DMS53 treated with DMSO at 0.1 percent for 48 hours (cell line): ENCODE measurements at regions not wholly inside any gene's neighbourhood (a gene's known extent, or its start where the extent isn't known, plus 50 kb on each side); places are given as distances from the start of the nearest gene placed in this dataset.

Source experiments
- DNase-seq: peaks from one replicate; lab custom pipeline; 2025; ENCODE audit not compliant: unreplicated experiment; lab: John Stamatoyannopoulos, UW

DNA sequence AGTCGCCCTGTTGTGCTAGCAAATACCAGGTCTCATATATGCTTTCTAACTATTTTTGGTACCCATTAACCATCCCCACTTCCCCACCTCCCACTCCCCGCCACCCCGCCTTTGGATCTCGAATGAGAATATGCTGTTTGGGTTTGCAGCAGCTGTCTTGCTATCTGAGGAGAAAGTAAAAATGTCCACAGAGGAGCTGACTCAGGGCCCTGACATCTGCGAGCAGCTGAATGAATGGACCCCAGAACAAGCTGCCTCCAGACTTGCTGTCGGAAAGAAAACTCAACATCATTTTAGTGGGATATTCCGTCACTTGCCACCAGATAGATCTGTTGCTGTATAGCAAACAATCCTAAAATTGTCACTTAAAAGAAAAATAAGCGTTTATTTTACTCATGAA lies 103.7 kb downstream of the LINC00237 start:
- DNase-seq, result no peak

DNA sequence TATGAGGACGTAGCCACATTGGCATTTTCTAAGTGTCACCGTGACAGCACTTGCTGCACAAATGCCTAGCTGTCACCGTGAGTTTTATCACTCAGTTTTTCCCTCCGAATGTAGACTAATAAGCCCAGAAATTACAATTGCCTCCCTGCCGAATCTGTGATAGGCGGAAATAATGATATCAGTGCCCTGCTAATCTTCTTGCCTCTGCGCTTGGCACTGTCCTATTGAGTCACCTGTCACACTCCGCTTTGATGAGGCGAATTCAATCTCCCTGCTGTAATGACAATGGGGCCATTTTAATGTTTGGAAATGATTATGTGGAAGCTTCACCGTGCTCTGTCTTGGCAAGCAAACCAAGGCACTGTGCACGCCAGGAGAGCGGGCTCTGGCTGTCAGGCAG lies 112.8 kb downstream of the LINC00237 start:
- no peak for DNase-seq

DNA sequence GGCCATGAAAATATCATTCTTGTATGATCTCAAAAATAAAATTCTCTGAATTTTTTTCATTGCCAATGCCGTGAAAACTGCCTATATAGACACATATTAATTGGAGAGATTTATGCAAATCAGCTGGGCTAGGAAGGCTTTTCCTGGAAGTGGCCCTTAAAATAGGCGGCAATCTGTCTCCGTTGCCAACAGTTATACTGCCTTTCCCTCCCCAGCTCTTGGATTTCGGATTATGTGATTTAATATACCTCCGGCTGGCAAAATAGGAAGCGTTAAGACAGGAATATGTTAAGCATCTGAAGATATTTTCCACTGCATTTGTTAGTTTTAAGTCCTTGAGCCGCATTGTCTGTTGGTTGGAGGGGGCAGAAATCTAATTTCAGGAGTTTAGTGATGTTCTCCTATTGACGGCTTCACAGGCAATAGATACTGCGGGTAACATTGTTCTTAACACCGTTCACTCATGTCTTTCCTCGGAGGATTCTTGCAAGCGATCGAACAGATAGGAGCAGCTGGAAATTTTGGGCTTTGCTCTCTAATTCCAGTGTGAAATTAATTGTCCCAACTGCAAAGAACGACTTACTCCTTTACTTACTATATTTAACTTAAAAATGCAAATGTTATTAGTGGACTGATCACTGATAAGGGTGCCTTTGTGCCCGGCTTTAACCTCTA lies 113.3 kb downstream of the LINC00237 start:
- no peak for DNase-seq

DNA sequence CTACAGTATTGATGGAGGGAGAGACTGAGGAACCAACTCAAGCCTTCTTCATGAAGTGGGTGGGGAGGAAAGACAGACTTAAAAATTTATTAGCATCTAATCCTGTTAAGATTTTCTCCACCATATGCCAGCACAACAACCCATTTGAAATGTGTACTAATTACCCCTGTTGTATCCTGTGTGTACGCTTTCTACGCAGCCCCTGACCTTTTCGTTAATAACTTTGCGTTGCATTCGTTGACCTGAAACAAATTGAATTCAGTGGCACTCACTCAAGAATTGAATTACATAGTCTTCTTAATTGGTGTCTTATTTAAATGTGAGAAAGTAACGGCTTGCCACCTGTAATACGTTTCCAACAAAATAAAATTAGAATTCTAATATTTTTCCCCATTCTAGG lies 113.9 kb downstream of the LINC00237 start:
- DNase-seq, result no peak

DNA sequence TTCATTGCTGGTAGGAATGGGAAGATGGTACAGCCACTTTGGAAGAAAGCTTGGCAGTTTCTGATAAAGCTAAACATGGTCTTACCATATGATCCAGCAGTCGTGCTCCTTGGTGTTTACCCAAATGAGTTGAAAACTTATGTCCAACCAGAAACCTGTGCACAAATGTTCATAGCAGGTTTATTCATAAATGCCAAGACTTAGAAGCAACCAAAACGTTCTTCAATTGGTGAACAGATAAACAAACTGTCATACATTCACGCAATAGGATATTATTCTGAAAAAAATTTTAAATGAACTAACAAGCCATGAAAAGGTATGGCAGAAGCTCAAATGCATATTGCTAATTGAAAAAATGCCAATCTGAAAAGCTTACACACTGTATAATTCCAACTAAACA lies 117.1 kb downstream of the LINC00237 start:
- no peak for DNase-seq

DNA sequence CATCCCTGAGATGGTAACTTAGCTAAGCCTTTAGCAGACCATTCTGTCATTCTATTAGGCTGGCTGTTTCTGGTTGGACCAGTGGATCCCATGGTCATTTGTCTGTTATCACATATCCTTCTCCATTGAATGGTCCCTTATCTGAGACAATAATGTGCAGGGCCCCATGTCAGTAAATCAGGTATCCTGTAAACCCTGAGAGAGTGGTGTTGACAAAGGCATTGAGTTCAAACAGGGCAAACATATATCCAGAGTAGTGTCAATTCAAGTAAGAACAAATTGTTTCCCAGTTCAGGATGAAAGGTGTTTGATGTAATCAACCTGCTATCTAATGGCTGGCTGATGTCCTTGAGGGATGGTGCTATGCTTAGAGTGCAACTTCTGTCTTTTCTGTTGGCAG lies 126.2 kb downstream of the LINC00237 start:
- DNase-seq, result no peak

DNA sequence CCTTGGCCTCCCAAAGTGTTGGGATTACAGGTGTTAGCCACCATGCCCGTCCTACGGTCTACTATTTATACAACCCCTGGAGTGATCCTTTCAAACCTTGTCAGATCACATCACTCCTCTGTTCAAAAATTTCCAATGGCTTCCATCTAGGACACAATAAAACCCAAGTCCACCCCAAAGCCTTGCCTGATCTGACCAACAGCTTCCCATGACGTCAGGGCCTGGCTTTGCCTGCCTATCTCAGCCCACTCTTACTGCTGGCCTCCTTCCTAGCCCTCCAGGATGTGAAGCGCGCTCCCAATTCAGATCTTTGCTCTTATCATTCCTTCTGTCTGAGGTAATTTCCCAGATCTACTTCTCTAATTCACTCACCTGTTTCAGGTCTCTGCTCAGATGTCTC lies 128.4 kb downstream of the LINC00237 start:
- no peak for DNase-seq

DNA sequence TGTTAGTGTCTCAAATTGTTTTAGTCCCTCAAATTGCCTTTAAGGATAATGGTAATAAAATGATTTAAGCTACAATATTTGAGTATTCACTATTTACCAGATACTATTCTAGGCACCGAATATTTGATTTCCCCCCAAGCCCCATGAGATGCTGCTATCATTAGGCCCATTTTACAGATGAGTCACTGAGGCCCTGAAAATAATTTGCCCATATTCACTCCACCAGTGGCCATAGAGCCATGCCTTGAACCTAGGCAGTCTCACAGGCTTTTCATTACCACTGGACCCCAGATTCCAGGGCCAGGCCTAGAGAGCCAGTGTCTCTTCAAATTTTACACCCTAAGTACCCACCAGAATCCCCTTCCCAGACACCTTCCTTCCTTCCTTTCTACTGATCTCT lies 133.7 kb downstream of the LINC00237 start:
- no peak for DNase-seq

DNA sequence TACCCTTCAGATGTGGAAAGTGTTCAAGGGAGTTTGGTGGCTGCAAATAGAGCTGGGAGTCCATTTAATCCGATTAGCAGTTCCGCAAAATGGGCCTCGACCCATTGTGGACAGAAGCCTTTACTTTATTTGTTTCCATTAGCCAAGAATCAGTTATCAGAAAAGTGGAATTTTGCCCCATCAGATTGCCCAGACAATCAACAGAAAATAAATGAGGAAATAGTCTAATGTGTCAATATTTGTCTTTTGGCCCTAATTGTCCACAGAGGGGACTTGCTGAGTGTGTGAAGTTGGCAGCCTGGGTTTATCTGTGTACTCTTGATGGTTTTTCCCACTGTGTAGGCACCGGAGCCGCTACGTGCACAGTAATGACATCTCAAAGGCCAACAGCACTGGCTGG lies 134.3 kb downstream of the LINC00237 start:
- DNase-seq, result no peak

DNA sequence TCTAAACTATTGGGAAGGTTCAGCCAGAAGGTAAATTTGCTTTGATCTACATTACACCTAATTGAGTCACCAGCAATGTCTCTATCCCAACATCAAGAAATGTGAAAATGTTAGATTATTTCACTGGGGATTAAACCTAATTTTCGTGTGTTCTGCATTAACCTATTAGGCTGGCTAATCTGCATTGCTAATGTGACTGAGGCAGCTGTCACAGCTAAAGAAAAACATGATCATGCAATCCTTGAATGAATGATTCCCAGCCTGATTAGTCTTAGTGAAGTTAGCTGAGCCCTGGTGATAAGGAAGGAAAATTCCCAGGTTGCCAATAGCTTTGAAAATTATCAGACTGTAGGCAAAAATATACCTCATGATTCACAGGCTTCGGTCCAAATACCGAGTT lies 135.3 kb downstream of the LINC00237 start:
- no peak for DNase-seq

DNA sequence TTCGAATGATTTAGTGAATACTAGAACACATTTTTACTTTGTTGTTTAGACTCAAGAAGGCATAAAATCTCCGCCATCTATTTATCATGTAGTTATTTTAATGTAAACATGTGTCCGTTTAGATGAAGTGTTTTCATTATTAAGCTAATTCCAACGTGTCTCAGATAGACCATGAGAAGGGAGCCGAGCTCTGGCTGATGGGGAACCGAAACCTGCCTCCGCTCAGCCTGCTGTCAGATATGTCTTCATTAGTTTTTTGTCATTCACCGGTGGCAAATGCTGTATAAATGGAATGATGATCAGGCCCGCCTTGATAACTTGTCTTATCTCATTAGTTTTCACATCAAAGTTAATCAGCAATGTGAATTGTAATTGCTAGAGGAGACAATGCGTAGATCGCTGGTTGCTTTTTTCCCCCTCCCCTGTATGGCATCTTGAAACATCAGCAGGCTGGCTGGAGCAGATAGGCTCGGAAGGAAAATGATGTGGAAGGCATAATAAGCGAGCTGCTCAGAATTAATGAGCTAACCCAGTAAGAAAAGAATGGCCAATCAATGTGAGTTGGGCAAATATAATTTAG lies 136.4 kb downstream of the LINC00237 start:
- no peak for DNase-seq

DNA sequence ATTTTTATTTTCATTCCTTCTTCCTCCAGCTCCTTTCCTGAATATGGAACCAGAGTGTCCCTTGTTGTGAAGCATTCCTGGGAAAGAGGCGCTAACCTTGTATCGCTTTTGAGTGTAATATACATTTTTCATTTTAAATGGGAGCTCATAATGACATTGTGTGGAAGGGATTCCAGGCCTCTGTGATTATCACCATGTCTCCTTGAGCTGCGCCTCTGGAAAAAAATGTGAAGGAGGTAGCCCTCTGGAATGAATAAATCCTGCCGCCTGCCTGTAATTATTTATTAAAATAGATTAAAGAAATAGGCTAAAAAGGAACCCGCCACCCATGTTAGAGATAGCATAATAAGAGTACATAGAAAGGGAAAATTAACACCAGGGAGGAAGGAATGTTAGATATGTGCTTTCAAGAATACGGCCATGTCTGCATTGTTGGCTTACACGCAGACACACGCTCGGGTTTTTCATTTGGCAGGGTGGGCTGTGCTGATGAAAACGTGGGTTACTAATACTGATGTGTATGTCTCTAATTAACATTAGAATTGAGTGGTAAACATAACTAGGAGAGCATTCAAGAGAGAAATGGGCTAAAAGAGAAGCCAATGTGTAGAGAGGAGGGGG lies 138.5 kb downstream of the LINC00237 start:
- no peak for DNase-seq

DNA sequence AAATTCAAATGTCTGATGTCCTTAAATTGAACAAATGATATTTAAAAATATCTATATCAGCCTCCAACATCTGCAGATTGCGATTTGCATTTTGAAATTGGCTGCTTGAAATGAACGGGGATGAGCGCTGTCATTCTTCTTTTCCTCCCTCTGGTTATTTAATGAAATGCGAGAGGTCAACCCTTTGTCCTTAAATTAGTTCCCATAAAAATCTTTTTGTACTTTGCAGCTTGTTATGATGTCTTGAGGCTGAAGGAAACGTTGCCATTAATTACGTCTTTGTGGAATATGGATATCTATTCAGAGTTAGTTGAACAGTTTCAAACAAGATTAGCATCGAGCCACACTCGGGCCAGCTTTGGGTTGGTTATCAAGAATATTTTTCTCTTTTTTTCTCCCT lies 140.0 kb downstream of the LINC00237 start:
- no peak for DNase-seq

DNA sequence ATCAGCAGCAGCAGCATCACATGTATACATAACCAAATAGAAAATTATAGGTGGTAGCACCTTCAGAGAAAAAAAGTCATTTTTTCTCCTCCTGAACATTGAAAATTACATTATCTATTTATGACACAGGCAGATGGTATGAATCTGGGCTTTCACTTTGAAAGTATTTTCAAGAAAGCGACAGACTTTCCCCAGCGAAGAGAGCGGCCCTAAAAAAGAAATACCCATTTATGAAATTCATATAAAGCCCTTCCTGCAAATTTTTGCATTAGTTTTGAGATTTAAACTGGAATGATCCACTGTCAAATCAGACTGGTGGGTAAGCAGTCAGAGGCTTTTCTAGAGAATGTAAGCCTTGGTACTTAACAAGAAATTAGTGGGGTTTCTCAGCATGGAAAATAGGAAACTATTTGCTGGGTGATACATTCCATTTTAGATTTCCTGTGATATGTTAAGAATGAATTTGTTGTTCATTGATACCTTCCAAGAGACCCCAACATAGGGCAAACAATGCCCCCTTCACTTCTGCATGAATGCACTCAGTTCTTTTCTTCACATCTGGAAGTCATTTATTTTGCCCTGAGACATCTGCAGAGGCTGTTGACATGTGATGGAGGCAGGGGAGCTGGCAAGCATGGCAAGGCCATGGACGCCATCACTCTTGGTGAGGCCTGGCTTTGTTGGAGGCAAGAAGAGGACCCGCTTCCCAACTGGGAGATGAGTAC lies 147.0 kb downstream of the LINC00237 start:
- DNase-seq, result no peak

DNA sequence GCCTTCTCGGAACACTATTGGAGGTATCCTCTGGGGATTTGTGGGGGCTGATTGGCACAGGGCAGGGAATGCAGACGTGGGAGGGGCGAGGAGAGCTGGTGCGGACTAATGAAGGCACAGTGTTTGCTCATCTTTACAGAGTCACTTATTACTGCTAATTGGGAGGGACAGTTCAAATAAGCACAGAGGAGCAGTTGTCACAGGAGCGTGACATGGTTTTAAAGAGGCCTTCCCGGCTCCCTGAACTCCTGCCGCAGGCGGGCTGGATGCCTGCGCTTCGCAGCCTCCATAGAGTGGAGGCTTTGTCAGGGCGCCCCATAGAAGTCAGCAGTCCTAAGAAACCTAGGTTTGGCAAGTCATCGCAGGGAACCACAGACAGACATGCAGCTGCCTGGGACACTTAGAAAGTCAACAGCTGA lies 149.6 kb downstream of the LINC00237 start:
- no peak for DNase-seq

DNA sequence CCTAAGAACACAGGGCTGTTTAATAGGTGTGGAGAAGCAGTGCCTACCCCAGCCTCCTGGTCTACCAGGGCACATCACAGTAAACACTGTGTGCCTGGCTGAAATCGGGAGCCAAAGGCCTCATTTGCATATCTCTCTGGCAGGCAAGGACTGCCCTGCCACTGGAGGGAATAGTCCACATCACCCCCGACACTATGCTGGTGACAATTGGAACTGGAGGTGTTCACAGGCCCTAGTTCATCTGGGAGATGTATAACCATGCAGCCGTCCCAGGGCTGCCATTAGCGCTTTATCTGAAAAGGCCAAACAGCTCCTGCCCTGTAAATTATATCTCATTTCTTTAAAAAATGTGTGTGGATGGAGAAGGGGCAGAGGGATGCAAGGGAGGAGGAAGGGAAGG lies 150.3 kb downstream of the LINC00237 start:
- DNase-seq, result no peak

DNA sequence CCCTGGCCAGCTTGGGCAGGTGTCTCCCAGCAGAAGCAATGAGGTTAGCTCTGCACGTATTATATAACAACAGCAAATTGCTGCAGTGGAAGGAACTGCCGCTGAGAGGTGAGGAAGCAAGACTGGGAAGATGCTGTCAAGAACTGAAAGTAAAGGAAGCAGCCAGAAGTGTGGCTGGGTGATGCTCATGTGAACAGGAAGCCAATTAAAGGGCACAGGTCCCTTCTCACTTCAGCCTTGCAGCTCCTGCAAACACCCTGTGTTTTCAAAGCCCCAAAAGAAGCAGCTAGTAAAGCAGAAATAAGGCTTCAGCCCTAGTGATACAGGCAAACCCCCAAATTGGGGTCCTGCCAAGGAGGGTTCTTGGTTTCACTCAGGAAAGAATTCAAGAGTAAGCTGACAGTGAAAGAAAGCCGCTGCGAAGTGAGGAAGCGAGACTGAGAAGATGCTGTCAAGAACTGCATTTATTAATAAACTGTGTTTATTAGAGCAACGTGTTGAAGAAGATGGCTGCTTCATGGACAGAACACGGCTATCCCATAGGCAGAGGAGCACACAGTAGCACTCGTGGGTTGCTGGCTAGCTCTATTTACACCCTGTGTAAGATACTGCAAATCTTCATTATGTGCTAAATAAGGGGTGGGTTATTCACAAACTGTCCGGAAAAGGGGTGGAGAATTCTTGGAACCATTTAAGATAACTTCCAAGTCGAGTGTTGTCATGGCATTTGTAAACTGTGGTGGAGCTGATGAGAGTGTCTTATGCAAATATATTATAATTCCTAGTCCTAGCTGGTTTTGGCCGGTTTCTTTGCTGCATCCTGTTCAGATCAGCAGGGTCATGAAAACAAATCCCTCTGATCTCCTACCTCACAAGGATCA lies 152.2 kb downstream of the LINC00237 start:
- DNase-seq, result no peak

DNA sequence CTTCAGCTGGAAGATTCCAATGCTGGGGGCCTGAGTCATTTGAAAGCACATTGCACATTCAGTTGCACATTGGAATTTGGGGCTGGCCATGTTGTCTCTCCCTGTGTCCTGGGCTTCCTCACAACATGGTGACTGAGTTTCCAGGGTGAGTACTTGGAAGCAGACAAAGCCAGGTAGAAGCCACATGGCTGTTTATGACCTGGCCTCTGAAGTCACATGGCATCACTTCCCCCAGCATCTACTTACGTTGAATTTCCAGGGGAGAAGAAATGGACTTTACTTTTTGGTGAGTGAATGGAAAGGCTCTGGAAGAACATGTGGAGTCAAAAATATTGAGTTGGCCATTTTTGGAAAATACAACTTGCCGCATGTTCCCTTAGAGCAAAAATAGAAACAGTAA lies 155.5 kb downstream of the LINC00237 start:
- DNase-seq, result no peak

DNA sequence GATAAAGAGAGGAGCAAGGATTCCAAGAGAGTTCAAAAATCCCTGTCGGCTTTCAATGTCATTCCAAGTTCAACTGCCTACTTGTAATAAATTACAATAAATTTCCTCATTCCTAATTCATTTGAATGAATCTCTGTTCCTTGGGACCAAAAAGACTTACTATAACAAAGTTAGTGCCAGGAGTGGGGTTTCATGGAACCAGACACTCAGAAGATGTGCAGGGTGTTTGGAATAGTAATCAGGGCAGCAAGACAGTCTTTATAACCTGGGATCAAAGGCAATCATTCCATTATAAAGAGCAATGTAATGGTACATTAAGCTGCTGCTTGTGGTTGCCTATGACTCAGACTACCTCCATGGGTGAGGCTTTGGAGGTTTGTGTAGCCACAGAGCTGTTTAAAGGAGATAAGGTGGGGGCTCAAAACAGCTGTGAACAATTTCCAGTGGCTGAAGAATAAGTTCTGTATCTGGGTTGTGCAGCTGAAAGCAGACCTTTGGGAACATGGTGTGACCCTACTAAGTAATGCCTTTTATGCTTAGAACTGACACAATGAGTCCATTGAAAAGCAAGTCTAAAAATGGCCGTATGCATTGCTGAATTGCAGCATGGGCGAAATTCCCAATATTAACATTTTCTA lies 159.9 kb downstream of the LINC00237 start:
- no peak for DNase-seq

DNA sequence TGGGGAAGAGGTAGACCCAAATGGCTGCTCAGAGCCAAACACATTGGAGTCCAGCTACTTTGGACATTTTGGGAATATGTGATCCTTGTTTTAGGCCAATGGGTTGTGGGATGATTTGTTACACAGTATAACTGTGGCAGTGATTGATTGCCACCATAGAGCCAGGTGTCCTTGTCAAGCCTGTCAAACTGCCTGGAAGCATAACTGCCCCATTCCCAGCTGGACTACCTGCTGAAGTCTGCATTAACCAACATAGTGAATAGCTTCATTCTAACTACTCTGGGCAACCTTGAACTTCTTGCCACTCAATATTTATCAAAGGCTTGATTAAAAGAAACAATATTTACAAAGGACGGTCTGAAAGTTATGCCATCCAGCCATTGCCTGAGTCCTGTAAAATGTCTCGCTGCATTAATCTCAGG lies 164.7 kb downstream of the LINC00237 start:
- DNase-seq, result no peak

DNA sequence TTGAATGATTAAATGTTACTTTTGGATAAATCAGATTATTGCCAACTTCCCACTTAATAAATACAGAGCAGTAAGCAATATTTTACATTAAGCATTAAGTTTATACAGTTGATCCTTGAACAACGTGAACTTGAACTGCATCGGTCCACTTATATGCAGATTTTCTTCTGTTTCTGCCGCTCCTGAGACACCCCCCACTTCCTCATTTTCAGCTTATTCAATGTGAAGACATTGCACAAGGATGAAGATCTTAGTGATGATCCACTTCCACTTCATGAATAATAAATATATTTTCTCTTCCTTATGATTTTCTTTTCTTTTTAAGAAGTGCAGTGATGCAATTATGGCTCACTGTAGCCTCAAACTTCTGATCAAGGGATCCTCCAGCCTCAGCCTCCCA lies 167.2 kb downstream of the LINC00237 start:
- no peak for DNase-seq
